Stomach (tissue), 4 donors: ENCODE measurements at regions not wholly inside any gene's neighbourhood (a gene's known extent, or its start where the extent isn't known, plus 50 kb on each side); places are given as distances from the start of the nearest gene placed in this dataset.

Experiments used
- CTCF ChIP-seq, 7 experiments: fragments of 450-650 bp in 4 of 7; fragments of 200-600 bp in 3 of 7; sonication (generic) in 3 of 7; IDR thresholded peaks; one replicate each; pipeline ENCODE4 v1.5.1; 2016 to 2019; ENCODE audit warnings: antibody characterized with exemption in 7 of 7, control low read depth in 2 of 7, mild to moderate bottlenecking in 1 of 7
- POLR2A ChIP-seq, 4 donors: fragments of 450-650 bp; IDR thresholded peaks; one replicate each; pipeline ENCODE4 v1.6.1; 2016; ENCODE audit warnings: antibody characterized with exemption in 4 of 4, control low read depth in 2 of 4, mild to moderate bottlenecking in 1 of 4, moderate library complexity in 1 of 4
- POLR2AphosphoS5 ChIP-seq, 3 donors: sonication (generic); formaldehyde crosslinking; IDR thresholded peaks; one replicate each; pipeline ENCODE4 v1.6.1; 2016; ENCODE audit warnings: antibody characterized with exemption in 3 of 3

GRCh38 chr11:80525663-80526405 is 1085.0 kb upstream of the TENM4 start:
- TF ChIP-seq CTCF (IDR thresholded peaks at IDR 0.05) = no peak
- TF ChIP-seq POLR2AphosphoS5 (IDR thresholded peaks at IDR 0.05) = no peak
- no peak for TF ChIP-seq POLR2A (IDR thresholded peaks at IDR 0.05)
